ENCODE measurements at regions not wholly inside any gene's neighbourhood (a gene's known extent, or its start where the extent isn't known, plus 50 kb on each side); places are given as distances from the start of the nearest gene placed in this dataset.

DNA sequence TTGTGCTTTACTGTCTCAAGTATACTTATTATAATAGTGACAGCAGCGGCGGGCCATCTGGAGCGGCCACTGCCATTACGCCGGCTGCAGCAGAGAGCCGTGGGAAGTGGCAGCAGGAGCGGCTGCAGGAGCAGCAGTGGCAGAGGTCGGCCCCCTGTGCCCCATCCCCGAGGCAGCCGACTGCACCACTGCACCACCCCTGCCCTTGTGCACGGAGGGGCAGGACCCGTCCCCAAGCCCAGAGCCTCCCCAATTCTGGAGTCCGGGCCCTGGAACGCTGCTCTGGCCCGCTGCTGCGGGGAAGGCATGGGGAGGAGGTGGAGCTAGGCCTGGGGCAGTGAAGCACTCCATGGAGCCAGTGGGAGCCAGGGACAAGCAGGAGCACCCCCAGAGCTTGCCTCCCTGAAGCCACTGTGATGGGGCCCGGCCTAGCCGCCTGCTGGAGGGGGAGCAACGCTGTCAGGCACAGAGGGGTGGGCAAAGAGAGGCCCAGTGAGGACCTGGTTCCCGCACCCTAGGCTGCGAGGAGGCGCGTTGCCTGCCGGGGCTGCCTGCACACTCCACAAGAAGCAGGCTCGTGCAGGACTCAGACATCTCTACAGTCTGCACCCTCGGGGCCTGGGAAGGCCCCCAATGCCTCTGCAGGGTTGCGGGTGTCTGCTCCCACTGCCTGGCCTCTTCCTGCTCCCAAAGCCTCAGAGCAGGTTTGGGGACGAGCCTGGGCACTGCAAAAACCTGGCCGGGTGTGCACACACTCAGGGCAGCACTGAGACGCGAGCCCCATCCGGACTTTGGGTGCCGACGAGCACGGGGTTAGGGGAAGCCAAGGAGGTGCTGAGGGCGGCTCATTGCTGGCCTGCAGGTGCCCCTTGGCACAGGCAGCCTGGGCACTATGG lies 74.2 kb upstream of the RASSF8 start:
- Histone ChIP-seq H3K9me3 (ENCODE audit: insufficient read depth, low read depth, low read length) (no peaks in the 10 kb centered on the region), H3K4me2 (ENCODE audit: low read length) (no peak overlapping the region), H3K27ac (ENCODE audit: low read depth, low read length) (no peak overlapping the region), H3K4me1 (ENCODE audit: insufficient read depth, low read length) (no peaks in the 10 kb centered on the region), H4K20me1 (ENCODE audit: insufficient read depth, low read length) (no peaks in the 10 kb centered on the region), H3K27me3 (ENCODE audit: insufficient read depth, low read length) (no peaks in the 10 kb centered on the region), H3K79me2 (ENCODE audit: insufficient read depth, low read length) (no peaks in the 10 kb centered on the region), H2AFZ (ENCODE audit: low read depth, low read length) (no peak overlapping the region), H3K4me3 (ENCODE audit: insufficient read depth, low read depth, low read length) (no peak overlapping the region), H3K36me3 (ENCODE audit: insufficient read depth, low read length) (no peaks in the 10 kb centered on the region), H3K9ac (ENCODE audit: low read length) (no peak overlapping the region)
- TF ChIP-seq, protein P1, sequence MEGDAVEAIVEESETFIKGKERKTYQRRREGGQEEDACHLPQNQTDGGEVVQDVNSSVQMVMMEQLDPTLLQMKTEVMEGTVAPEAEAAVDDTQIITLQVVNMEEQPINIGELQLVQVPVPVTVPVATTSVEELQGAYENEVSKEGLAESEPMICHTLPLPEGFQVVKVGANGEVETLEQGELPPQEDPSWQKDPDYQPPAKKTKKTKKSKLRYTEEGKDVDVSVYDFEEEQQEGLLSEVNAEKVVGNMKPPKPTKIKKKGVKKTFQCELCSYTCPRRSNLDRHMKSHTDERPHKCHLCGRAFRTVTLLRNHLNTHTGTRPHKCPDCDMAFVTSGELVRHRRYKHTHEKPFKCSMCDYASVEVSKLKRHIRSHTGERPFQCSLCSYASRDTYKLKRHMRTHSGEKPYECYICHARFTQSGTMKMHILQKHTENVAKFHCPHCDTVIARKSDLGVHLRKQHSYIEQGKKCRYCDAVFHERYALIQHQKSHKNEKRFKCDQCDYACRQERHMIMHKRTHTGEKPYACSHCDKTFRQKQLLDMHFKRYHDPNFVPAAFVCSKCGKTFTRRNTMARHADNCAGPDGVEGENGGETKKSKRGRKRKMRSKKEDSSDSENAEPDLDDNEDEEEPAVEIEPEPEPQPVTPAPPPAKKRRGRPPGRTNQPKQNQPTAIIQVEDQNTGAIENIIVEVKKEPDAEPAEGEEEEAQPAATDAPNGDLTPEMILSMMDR (IDR thresholded peaks at IDR 0.05; ENCODE audit: insufficient read depth, low read depth, low read length) = no peak
- TF ChIP-seq EZH2 (IDR thresholded peaks at IDR 0.05; ENCODE audit: insufficient read depth, low read length) = no peak
- no peak for DNase-seq (ENCODE audit: low read depth)
- H3K4me3 Mint-ChIP-seq (ENCODE audit: unreplicated experiment) = no peak overlapping the region
- peaks cover 2% of the 10 kb centered on the region for H3K27me3 Mint-ChIP-seq (ENCODE audit: low read depth, unreplicated experiment)
- no peak overlapping the region for H3K27ac Mint-ChIP-seq (ENCODE audit: unreplicated experiment)
- H3K36me3 Mint-ChIP-seq (ENCODE audit: low read depth, unreplicated experiment) = no peaks in the 10 kb centered on the region
- peaks cover 7% of the 10 kb centered on the region for H3K9me3 Mint-ChIP-seq (ENCODE audit: unreplicated experiment)
- no peaks in the 10 kb centered on the region for H3K4me1 Mint-ChIP-seq (ENCODE audit: low read depth, unreplicated experiment)
- no peak for FAIRE-seq

DNA sequence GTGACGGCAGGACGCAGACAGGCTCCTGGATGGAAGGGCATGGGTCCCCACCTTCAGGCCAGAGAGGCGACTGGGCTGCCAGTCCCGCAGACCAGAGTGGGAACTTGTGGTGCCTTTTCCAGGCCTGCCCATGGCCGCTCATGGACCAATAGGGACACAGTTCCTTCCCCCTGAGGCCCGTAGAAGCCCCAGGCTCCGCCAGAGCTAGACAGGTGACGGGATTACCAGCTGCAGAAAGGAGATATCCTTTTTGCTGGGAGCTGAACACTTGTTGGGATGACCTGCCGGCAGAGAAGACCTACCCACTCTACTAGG lies 73.6 kb upstream of the RASSF8 start:
- Mint-ChIP-seq H3K27ac (ENCODE audit: unreplicated experiment) (no peak overlapping the region), H3K4me3 (ENCODE audit: unreplicated experiment) (no peak overlapping the region), H3K9me3 (ENCODE audit: unreplicated experiment) (peaks cover 5% of the 10 kb centered on the region), H3K27me3 (ENCODE audit: low read depth, unreplicated experiment) (peaks cover 2% of the 10 kb centered on the region), H3K4me1 (ENCODE audit: low read depth, unreplicated experiment) (no peaks in the 10 kb centered on the region), H3K36me3 (ENCODE audit: low read depth, unreplicated experiment) (no peaks in the 10 kb centered on the region)
- TF ChIP-seq EZH2 (IDR thresholded peaks at IDR 0.05; ENCODE audit: insufficient read depth, low read length) = no peak
- TF ChIP-seq, protein P1 (IDR thresholded peaks at IDR 0.05; ENCODE audit: insufficient read depth, low read depth, low read length) = no peak
- no peaks in the 10 kb centered on the region for H3K4me1 ChIP-seq (ENCODE audit: insufficient read depth, low read length)
- FAIRE-seq (no peak), DNase-seq (ENCODE audit: low read depth) (no peak)
- no peaks in the 10 kb centered on the region for H3K79me2 ChIP-seq (ENCODE audit: insufficient read depth, low read length)
- H2AFZ ChIP-seq (ENCODE audit: low read depth, low read length) = no peak overlapping the region
- no peak overlapping the region for H3K9ac ChIP-seq (ENCODE audit: low read length)
- no peak overlapping the region for H3K4me2 ChIP-seq (ENCODE audit: low read length)
- no peak overlapping the region for H3K27ac ChIP-seq (ENCODE audit: low read depth, low read length)
- H3K4me3 ChIP-seq (ENCODE audit: insufficient read depth, low read depth, low read length) = no peak overlapping the region
- no peaks in the 10 kb centered on the region for H3K36me3 ChIP-seq (ENCODE audit: insufficient read depth, low read length)
- no peaks in the 10 kb centered on the region for H3K9me3 ChIP-seq (ENCODE audit: insufficient read depth, low read depth, low read length)
- H3K27me3 ChIP-seq (ENCODE audit: insufficient read depth, low read length) = no peaks in the 10 kb centered on the region
- no peaks in the 10 kb centered on the region for H4K20me1 ChIP-seq (ENCODE audit: insufficient read depth, low read length)

DNA sequence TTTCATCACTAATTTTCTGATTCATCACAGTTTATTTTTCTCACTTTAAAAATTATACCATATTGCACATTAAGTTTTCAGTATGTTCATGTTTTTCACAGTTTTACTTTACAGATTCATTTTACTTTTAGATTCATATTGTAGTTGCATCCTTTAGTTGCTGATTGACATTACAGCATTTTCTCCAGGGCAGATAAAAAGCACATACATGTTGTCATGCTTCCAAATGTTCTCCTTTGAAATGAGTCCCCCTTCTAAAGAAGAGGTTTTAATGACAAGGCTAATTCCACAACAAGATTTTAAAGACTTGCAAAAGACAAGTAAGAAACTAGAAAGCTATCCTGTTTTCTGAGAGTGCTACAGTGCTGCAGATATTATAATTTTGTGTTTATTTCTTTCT lies 72.1 kb upstream of the RASSF8 start:
- Mint-ChIP-seq H3K27ac (ENCODE audit: unreplicated experiment) (no peak overlapping the region), H3K27me3 (ENCODE audit: low read depth, unreplicated experiment) (peaks cover 2% of the 10 kb centered on the region), H3K36me3 (ENCODE audit: low read depth, unreplicated experiment) (no peaks in the 10 kb centered on the region), H3K4me1 (ENCODE audit: low read depth, unreplicated experiment) (no peaks in the 10 kb centered on the region), H3K4me3 (ENCODE audit: unreplicated experiment) (no peak overlapping the region), H3K9me3 (ENCODE audit: unreplicated experiment) (peaks cover 6% of the 10 kb centered on the region)
- FAIRE-seq (no peak), DNase-seq (ENCODE audit: low read depth) (no peak)
- no peaks in the 10 kb centered on the region for H3K27me3 ChIP-seq (ENCODE audit: insufficient read depth, low read length)
- H3K9me3 ChIP-seq (ENCODE audit: insufficient read depth, low read depth, low read length) = no peaks in the 10 kb centered on the region
- H3K27ac ChIP-seq (ENCODE audit: low read depth, low read length) = no peak overlapping the region
- H4K20me1 ChIP-seq (ENCODE audit: insufficient read depth, low read length) = no peaks in the 10 kb centered on the region
- no peak overlapping the region for H2AFZ ChIP-seq (ENCODE audit: low read depth, low read length)
- H3K4me3 ChIP-seq (ENCODE audit: insufficient read depth, low read depth, low read length) = no peak overlapping the region
- H3K9ac ChIP-seq (ENCODE audit: low read length) = no peak overlapping the region
- H3K79me2 ChIP-seq (ENCODE audit: insufficient read depth, low read length) = no peaks in the 10 kb centered on the region
- no peak overlapping the region for H3K4me2 ChIP-seq (ENCODE audit: low read length)
- TF ChIP-seq EZH2 (IDR thresholded peaks at IDR 0.05; ENCODE audit: insufficient read depth, low read length) = no peak
- TF ChIP-seq, protein P1 (IDR thresholded peaks at IDR 0.05; ENCODE audit: insufficient read depth, low read depth, low read length) = no peak
- H3K36me3 ChIP-seq (ENCODE audit: insufficient read depth, low read length) = no peaks in the 10 kb centered on the region
- H3K4me1 ChIP-seq (ENCODE audit: insufficient read depth, low read length) = no peaks in the 10 kb centered on the region
